ENCODE measurements at regions not wholly inside any gene's neighbourhood (a gene's known extent, or its start where the extent isn't known, plus 50 kb on each side); places are given as distances from the start of the nearest gene placed in this dataset.

- TF ChIP-seq, protein P1, sequence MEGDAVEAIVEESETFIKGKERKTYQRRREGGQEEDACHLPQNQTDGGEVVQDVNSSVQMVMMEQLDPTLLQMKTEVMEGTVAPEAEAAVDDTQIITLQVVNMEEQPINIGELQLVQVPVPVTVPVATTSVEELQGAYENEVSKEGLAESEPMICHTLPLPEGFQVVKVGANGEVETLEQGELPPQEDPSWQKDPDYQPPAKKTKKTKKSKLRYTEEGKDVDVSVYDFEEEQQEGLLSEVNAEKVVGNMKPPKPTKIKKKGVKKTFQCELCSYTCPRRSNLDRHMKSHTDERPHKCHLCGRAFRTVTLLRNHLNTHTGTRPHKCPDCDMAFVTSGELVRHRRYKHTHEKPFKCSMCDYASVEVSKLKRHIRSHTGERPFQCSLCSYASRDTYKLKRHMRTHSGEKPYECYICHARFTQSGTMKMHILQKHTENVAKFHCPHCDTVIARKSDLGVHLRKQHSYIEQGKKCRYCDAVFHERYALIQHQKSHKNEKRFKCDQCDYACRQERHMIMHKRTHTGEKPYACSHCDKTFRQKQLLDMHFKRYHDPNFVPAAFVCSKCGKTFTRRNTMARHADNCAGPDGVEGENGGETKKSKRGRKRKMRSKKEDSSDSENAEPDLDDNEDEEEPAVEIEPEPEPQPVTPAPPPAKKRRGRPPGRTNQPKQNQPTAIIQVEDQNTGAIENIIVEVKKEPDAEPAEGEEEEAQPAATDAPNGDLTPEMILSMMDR (conservative IDR thresholded peaks at IDR 0.05), result no peak
- no peak for TF ChIP-seq ZFX (IDR thresholded peaks at IDR 0.05)
These were observed 139.6 kb upstream of the HTR2A start for GRCh38 chr13:47036294-47037008.

Measured in C4-2B (cell line).